Keratinocyte (primary cell): ENCODE measurements at regions not wholly inside any gene's neighbourhood (a gene's known extent, or its start where the extent isn't known, plus 50 kb on each side); places are given as distances from the start of the nearest gene placed in this dataset.

Experiments
- DNase-seq: peaks from one replicate; pipeline ENCODE4 v3.0.0-alpha.2; 2011; ENCODE audit warnings: low read depth, missing footprints, low spot score
- FAIRE-seq: peaks from 2 replicates; lab custom pipeline; 2011; peaks lifted over from hg19 to GRCh38; lab: Jason Lieb, UNC
- H2AFZ ChIP-seq: 2 replicates; pipeline ENCODE4 v1.6.0; 2012; ENCODE audit warnings: low read length, control low read depth, inconsistent platforms; ENCODE audit not compliant: control insufficient read depth
- H3K27ac ChIP-seq: 2 replicates; pipeline ENCODE4 v1.5.1; 2011; ENCODE audit warnings: low read length; ENCODE audit not compliant: control insufficient read depth, insufficient read depth
- H3K27me3 ChIP-seq: 3 replicates; pipeline ENCODE4 v1.6.0; 2011; ENCODE audit warnings: low read length; ENCODE audit not compliant: control insufficient read depth, insufficient read depth; ENCODE audit errors: extremely low read depth
- H3K36me3 ChIP-seq, 2 experiments: 2 replicates in 1 of 2; 3 replicates in 1 of 2; pipeline ENCODE4 v1.5.1; 2011; ENCODE audit warnings: low read length in 2 of 2, mild to moderate bottlenecking in 1 of 2; ENCODE audit not compliant: control insufficient read depth in 2 of 2, insufficient read depth in 2 of 2; ENCODE audit errors: extremely low read depth in 1 of 2
- H3K4me1 ChIP-seq: 3 replicates; pipeline ENCODE4 v1.5.1; 2011; ENCODE audit warnings: low read length; ENCODE audit not compliant: control insufficient read depth, insufficient read depth; ENCODE audit errors: extremely low read depth
- H3K4me2 ChIP-seq: 3 replicates; pipeline ENCODE4 v1.6.0; 2011; ENCODE audit warnings: low read depth, low read length; ENCODE audit not compliant: control insufficient read depth, insufficient read depth; ENCODE audit errors: extremely low read depth
- H3K4me3 ChIP-seq, 3 experiments: fragments of 200-600 bp in 1 of 3; sonication (generic) in 1 of 3; 2 replicates in 2 of 3; 3 replicates in 1 of 3; pipeline ENCODE4 v1.5.1; 2011 to 2016; ENCODE audit warnings: low read length in 3 of 3, mild to moderate bottlenecking in 3 of 3, control low read depth in 2 of 3, inconsistent platforms in 1 of 3, low read depth in 1 of 3, mixed read lengths in 1 of 3, mixed run types in 1 of 3, moderate library complexity in 1 of 3; ENCODE audit not compliant: control insufficient read depth in 2 of 3, insufficient read depth in 2 of 3; ENCODE audit errors: extremely low read depth in 1 of 3
- H3K79me2 ChIP-seq: 2 replicates; pipeline ENCODE4 v1.6.0; 2012; ENCODE audit warnings: low read length; ENCODE audit not compliant: control insufficient read depth, insufficient read depth
- H3K9ac ChIP-seq: 3 replicates; pipeline ENCODE4 v1.6.0; 2011; ENCODE audit warnings: low read length; ENCODE audit not compliant: control insufficient read depth, insufficient read depth; ENCODE audit errors: extremely low read depth
- H3K9me1 ChIP-seq: 3 replicates; pipeline ENCODE4 v1.6.0; 2011; ENCODE audit warnings: low read length; ENCODE audit not compliant: control insufficient read depth, insufficient read depth; ENCODE audit errors: extremely low read depth
- H3K9me3 ChIP-seq: 2 replicates; pipeline ENCODE4 v1.5.1; 2012; ENCODE audit warnings: low read depth, low read length; ENCODE audit not compliant: control insufficient read depth
- H4K20me1 ChIP-seq: 3 replicates; pipeline ENCODE4 v1.6.0; 2011; ENCODE audit warnings: low read length; ENCODE audit not compliant: control insufficient read depth, insufficient read depth; ENCODE audit errors: extremely low read depth
- CTCF ChIP-seq, 3 experiments: IDR thresholded peaks in 1 of 3; conservative IDR thresholded peaks in 1 of 3; optimal IDR thresholded peaks in 1 of 3; 2 replicates in 2 of 3; 3 replicates in 1 of 3; pipeline versions ENCODE3 to v1.5.1; 2011; ENCODE audit warnings: low read length in 3 of 3, mild to moderate bottlenecking in 3 of 3, moderate library complexity in 2 of 3, control low read depth in 1 of 3, inconsistent platforms in 1 of 3; ENCODE audit not compliant: insufficient read depth in 2 of 3; ENCODE audit errors: extremely low read depth in 1 of 3
- EZH2 ChIP-seq: IDR thresholded peaks from one replicate; pipeline ENCODE4 v1.6.1; 2012; ENCODE audit warnings: inconsistent platforms, mild to moderate bottlenecking, low read length, moderate library complexity
- dilution Hi-C: fragments of 300-500 bp; cut with MboI; formaldehyde crosslinking; loops from one replicate; pipeline ENCODE4 v1.7.0; 2020; ENCODE audit warnings: low sequenced_read_pairs; ENCODE audit not compliant: extremely low pct_ligation_motif_present

DNA sequence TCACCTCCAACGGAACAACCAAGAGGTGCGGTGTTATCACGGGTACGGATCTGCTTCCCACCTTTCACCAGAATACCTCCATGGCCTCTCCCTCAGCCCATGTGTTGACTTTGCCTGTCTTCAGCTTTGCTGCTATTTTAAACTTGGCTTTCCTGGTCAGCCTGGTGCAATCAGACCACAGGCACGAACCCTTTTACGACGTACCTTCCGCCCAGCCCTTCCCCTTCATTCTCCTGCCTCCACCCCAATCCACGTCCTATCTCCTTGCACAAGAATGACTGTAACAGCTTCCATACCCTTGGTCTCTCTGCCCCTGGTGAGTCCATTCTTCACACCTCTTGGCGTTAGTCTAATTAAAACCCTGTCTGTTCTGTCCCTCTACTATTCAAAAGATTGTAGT, 431.7 kb downstream of the EFNB2 start:
- Histone ChIP-seq H3K4me3 (no peak overlapping the region), H3K27ac (peak overlapping the region; percentile 36), H3K27me3 (no peaks in the 10 kb centered on the region), H3K9me1 (no peaks in the 10 kb centered on the region), H4K20me1 (no peaks in the 10 kb centered on the region), H3K9ac (no peak overlapping the region), H3K9me3 (peaks cover 4% of the 10 kb centered on the region), H2AFZ (no peak overlapping the region), H3K79me2 (no peaks in the 10 kb centered on the region), H3K36me3 (no peaks in the 10 kb centered on the region), H3K4me2 (peak overlapping the region; percentile 12), H3K4me1 (peaks cover 31% of the 10 kb centered on the region)
- TF ChIP-seq EZH2 (no peak), CTCF (optimal IDR thresholded peaks at IDR 0.05 in 1 of 3, IDR thresholded peaks at IDR 0.05 in 1 of 3, conservative IDR thresholded peaks at IDR 0.05 in 1 of 3; ENCODE audit: extremely low read depth in 1 of 3, insufficient read depth in 2 of 3, low read length in 3 of 3) (no peak)
- DNase-seq (no peak), FAIRE-seq (no peak)
- dilution Hi-C loops: no loop called here

- H3K9ac ChIP-seq: no peak overlapping the region
- H3K4me3 ChIP-seq: no peak overlapping the region
- no peak for TF ChIP-seq CTCF (optimal IDR thresholded peaks at IDR 0.05 in 1 of 3, IDR thresholded peaks at IDR 0.05 in 1 of 3, conservative IDR thresholded peaks at IDR 0.05 in 1 of 3; ENCODE audit: extremely low read depth in 1 of 3, insufficient read depth in 2 of 3, low read length in 3 of 3)
- no peak for TF ChIP-seq EZH2
- H3K4me2 ChIP-seq: no peak overlapping the region
- no peaks in the 10 kb centered on the region for H3K36me3 ChIP-seq
- H3K79me2 ChIP-seq: no peaks in the 10 kb centered on the region
- H3K9me3 ChIP-seq: peaks cover 4% of the 10 kb centered on the region
- no peaks in the 10 kb centered on the region for H3K27me3 ChIP-seq
- H2AFZ ChIP-seq: no peak overlapping the region
- dilution Hi-C loops: no loop called here
- FAIRE-seq (no peak), DNase-seq (no peak)
- H3K4me1 ChIP-seq: peaks cover 31% of the 10 kb centered on the region
- H3K27ac ChIP-seq: no peak overlapping the region
- H4K20me1 ChIP-seq: no peaks in the 10 kb centered on the region
- H3K9me1 ChIP-seq: no peaks in the 10 kb centered on the region
Measured at GRCh38 chr13:106102786-106103185, 432.7 kb downstream of the EFNB2 start.
